SIG-M5 (cell line): ENCODE measurements at regions not wholly inside any gene's neighbourhood (a gene's known extent, or its start where the extent isn't known, plus 50 kb on each side); places are given as distances from the start of the nearest gene placed in this dataset.
"Not testable (repeated sequence)": the region's sequence is repeated elsewhere in the genome, so short reads cannot be mapped to it uniquely, and the experiment has no call there.

Experiments
- DNase-seq: peaks from one replicate; lab custom pipeline; 2025; lab: John Stamatoyannopoulos, UW

DNA sequence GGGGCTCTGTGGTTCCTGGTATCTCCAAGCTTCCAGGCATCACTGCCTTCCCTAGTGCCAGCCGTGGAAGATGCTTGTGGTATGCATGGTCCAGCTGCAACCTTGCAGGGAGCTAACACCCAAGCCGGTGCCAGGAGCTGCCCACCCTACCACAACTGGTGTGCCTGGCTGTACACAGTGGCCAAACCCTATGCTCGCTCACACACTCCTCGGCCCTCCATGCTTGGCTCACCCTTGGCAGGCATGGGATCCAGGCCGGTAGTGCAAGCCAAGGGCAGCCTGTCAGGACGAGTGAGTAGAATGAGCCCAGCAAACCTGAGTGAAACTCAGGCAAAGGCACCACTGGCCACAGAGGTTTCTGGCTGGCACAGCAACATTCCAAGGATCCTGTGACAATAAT is 1676.0 kb downstream of the SLITRK1 start:
- no peak for DNase-seq

DNA sequence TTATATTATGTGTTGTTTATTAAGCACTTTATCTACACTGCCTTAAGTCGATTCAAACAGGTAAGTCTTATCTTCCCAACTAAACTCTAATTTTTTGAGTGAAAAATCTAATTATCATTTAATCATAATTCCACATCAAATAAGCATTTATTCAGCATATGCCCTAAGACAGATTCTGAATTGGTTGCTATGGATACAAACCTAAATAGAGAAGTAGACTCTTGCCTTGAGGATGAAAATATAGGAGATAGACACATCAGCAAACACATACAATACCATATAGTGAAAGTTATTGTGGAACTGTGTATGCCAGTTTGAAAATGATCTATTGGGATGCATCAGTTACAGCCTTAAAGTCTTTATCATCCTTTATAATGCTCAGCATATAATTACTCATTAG is 1679.9 kb downstream of the SLITRK1 start:
- DNase-seq: no peak

DNA sequence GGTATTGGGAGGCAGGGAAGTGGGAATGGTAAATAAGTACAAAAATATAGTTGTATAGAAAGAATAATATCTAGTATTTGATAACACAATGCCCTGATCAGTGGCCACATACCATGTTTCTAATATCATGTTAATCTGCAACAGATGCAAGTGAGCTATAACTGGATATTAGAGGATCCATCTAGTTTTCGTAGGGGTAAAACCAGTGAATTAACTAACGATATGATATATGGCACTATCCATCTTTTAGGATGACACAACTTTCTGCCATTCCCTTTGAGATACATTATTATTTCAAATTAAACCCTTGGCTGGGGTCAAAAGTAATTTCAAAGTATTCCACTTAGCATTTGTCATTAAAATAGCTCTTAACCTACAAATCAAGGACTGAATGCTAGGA is 1686.2 kb downstream of the SLITRK1 start:
- DNase-seq: no peak

DNA sequence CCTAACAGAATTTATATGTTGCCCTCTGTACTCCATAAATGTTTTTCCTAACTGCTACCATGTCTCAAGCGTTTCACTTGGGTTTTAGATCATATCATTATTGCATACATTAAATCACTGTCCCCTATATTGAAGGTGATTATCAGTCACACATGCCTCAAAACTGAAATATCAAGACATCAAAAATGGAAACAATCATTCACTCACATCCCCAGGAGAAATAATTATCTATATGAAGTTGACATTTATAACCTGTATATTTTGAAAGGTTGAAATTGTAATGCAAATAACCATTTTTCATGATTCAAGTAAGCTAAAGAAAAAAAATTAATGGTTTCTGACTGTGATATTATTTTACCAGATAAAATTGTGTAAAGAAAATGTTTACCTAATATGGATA is 1695.0 kb downstream of the SLITRK1 start:
- no peak for DNase-seq

DNA sequence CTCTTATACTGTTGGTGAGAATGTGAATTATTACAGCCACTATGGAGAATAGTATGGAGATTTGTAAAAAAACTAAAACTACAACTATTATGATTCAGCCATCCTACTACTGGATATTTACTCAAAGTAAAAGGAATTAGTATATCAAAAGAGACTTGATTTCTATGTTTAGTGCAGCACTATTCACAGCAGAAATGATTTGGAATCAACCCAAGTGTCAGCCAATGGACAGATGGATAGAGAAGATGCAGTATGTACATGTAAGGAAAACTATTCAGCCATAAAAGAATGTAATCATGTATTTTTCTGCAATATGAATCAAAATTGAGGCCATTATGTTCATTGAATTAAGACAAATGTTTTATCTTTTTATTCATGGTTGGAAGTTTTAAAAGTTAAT is 1705.5 kb downstream of the SLITRK1 start:
- no peak for DNase-seq

DNA sequence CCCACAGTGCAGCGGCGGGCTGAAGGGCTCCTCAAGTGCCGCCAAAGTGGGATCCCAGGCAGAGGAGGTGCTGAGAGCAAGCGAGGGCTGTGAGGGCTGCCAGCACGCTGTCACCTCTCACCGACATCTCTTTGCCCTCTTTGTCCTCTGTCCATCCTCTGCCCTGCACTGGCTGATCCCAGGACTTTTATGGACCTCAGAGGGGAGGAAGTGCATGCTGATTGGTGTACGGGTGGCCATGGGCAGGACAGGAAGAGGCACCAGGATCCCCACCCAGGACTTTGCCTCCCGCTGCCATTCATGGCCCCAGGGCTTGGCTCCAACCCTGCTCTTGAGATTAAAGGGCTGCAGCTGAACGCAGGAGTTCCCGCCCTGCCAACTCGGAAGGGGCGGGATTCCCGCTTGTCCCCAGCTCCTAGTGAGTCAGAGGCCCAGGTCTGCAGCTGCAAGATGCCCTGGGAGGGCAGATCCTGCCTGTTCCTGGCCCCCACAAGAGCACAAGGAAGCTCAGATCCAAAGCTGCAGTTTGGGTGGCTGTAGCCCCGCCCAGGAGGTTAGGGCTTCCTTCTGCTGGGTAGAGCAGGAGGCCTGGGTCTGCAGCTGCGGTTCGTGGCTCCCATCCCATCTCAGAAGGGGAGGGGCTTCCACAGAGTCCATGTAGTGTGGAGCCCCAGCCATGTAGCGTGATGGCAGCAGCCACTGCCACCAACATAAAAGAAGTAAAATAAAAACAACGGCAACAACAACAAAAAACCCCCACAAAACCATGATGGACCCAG is 1716.7 kb downstream of the SLITRK1 start:
- no peak for DNase-seq

DNA sequence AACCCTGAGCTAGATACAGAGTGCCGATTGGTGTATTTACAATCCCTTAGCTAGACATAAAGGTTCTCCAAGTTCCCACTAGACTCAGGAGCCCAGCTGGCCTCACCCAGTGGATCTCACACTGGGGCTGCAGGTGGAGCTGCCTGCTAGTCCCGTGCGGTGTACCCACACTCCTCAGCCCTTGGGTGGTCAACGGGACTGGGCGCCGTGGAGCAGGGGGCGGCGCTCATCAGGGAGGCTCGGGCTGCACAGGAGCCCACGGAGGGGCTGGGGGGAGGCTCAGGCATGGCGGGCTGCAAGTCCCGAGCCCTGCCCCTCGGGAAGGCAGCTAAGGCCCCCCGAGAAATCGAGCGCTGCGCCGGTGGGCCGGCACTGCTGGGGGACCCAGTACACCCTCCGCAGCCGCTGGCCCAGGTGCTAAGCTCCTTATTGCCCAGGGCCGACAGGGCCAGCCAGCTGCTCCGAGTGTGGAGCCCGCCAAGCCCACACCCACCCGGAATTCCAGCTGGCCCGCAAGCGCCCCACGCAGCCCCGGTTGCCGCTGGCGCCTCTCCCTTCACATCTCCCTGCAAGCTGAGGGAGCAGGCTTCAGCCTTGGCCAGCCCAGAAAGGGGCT is 1717.4 kb downstream of the SLITRK1 start:
- not testable (repeated sequence) for DNase-seq

DNA sequence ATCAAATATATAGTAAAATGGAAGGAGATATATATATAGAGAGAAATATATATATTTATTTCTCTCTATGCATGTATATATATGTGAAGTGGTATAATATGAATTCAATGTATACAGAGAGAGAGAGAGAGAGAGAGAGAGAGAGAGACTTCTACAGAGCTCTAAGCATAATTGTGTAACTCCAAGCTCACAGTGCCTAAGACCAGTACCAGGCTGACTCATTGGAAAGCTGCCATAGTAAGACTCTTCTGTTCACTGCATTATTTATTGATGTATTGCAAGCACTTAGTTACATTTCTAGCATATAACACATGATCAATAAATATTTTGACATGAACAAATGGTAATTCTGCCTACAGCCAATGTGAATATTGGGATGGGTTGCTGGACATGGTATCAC is 1734.7 kb downstream of the SLITRK1 start:
- no peak for DNase-seq

DNA sequence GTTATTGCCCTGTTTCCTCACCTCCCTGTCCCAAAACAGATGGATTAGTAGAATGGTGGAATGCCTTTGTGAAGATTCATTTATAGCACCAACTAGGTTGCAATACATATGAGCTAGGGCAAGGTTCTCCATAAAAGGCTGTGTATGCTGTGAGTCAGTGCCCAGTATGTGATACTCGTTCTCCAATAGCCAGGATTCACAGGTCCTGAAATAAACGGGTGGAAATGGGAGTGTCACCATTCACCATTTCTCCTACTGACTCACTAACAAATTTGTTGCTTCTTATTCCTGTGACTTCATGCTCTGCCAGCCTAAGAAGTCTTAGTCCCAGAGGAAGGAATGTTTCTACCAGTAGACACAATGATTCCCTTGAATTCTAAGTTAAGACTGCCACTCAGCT is 1745.4 kb downstream of the SLITRK1 start:
- no peak for DNase-seq

DNA sequence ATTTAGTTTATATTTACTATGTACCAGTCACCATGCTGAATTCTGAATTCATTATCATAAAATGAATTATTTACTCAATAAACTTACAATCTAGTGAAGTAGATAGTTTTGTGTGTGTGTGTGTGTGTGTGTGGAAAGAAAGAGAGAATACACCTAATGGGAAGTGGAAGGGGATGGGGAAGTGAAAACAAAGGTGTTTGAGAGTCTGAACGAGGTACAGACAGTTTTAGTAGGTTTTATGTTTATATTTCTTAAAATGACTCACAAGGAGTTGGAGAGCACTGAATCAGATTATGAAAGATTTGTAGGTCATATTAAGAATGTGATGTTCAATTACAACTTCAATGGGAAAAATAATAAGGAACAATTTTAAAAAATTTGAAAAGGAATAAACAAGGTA is 1753.0 kb downstream of the SLITRK1 start:
- DNase-seq: no peak

DNA sequence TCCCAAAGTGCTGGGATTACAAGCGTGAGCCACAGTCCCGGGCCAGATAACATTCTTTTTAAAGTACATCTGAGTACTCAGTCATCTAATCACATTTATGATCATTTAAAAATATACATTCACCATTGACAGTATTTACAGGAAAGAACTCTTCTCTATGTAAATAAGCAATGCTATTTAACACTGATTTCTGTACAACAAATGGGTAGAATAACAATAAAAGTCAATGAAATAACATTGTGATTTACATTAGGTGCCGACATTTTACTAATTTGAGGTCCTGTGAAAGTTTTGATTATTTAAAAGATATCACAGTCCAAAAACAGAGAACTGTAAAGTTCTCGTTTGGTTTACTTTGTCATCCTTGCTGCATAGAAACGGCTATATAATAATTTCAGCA is 1763.7 kb downstream of the SLITRK1 start:
- no peak for DNase-seq

DNA sequence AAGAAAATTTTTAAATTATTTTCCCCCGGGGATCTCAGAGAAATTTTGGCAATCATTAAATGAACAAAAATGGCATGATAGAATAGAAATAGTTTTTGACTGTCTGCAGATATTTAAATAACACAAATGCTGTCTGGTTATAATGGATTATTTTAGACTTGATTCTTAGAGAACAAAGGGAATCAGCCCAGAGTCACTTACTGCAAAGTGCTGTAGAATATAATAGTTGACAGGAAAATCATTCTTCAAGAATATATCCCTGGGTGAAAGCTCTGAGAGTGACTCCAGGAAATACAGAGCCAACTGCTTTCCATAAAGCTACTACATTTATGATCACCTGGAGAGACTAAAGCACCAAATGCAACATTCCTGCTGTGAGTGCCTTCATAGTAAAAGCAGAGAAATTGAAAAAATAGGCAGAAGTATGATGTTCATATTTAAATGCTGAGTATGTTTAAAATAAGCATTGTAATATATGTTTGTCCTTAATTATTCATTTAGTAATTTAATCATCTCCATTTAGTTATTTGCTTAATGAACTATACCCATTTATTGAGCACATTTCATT is 1765.8 kb downstream of the SLITRK1 start:
- no peak for DNase-seq

DNA sequence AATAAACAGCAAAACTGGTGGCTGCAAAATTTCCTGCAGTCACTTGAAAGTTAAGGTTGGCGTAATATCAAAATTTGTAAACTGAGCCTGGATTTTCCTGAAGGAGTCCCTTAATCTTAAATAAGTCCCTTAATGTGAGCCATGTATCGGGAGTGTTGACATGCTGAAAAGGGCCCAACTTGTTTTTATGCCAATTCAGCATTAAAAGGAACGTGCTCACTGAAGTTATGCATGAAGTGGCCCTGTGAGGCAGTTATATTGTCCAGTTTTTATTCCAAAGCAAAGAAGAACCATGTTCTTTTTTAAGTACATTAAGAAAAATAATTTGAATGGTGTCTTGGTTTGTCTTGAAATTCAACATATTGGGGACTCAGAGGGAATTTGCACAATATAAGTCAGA is 1766.9 kb downstream of the SLITRK1 start:
- DNase-seq: no peak

DNA sequence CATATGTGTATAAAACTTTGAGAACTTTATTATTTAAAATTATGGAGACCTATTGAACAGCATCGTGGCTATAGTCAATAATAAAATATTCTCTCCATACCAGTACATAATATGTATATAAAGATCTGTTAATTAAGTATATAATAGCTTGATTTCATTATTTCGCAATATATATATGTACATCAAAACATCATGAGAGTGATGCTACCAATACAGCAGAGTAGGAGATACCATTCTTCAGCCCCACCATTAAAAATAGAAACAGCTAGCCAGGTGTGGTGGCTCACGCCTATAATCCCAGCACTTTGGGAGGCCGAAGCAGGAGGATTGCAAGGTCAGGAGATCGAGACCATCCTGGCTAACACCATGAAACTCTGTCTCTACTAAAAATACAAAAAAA is 1755.3 kb upstream of the SPRY2 start:
- DNase-seq: no peak

DNA sequence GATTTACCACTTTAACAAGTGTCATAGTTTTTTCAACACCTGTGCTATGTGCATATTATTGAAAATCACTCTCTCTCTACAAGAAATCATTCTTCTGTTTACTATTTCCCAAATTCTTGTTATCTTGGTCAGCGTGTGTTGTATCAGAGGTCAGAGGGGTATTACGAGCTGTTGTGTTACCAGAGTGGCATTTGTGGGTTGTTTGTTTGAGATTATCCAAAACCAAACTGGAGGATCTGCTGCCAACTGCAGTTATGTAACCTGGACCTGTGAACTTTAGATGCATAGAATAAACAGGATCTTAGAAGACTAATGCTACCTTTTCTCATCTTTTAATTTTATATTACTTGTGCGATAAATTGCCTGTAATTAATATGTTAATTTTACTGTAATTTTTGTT is 1751.4 kb upstream of the SPRY2 start:
- DNase-seq: no peak

DNA sequence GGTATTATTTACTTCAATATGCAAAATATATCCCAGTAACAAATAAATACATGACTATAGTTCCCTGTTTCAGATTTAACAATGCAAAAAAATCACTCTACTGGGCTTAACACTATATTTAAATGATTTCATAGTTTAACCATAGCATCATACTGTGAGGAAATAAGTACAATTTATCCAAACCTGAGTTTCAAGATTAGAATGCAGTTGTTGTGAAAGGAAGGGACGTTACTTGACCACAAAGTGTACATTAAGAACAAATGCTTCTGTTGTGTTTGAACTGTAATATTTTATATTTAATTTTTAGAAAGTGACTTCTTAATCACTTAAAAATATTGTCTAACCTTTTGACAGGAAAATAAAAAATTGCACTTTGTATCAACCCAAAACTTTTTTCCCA is 1747.9 kb upstream of the SPRY2 start:
- no peak for DNase-seq

DNA sequence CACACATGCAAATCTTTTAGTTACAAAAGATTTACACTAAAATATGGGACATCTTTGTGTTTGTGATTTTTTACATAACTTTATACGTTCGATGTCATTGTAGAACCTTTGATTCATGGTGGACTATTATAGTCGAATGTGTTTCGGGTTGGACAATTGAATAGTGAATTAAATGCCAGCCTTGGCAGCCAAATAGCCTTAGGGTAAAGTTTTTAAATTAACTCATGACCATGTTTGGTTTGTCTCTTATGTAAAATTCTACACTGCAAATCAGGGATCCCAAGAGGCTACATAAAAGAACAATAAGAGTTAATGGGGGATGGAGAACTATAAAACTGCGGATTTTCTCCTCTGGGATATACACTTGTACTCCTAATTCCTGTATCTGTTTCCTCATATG is 1735.6 kb upstream of the SPRY2 start:
- no peak for DNase-seq

DNA sequence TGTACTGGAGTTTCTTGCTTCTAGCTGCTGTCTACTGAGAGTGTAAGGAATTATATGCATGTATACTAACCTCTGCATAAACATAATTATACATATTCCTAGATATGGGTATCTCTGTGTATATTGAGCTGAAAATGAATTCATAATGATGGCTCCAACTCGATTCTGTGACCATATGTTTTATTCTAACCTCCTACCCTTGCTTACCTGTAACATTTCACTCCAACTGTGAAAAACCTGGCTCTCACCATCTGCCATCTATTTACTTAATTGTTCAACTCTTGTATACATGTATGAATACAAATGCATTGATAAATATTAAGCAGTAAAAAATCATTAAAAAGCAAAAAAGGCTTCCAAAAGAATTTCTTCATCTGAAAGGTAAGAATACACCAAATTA is 1729.5 kb upstream of the SPRY2 start:
- DNase-seq: no peak

DNA sequence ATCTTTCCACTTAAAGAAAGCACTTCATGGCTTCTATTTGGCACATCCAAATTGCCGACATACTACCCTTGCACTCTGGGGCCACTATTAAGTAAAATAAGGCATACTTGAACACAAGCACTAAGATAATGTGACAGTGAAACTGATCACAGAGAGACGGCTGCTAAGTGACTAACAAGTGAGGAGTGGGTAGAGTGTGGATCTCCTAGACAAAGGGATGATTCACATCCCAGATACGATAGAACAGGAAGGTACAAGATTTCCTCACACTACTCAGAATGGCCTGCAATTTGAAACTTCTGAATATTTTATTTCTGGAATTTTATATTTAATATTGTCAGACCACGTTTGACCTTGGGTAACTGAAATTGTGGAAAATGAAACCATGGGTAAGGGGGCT is 1721.8 kb upstream of the SPRY2 start:
- DNase-seq: no peak

DNA sequence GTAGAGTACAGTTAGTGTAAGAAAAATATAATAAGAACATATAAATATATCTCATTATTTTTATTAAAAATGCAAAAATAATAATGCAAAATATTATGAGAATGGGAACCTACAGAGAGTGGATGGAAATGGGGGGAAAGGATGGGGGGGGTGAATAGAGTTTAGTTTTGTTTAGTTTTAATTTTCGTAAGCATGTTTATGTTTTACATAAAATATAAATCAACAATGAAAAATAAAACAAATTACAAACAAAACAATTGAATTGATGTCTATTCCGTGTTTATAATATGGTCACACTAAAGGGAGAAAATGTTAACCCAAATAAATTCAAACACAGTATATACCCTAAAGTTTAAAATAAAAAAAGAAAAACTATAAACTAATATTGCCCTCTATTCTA is 1717.4 kb upstream of the SPRY2 start:
- DNase-seq: no peak

DNA sequence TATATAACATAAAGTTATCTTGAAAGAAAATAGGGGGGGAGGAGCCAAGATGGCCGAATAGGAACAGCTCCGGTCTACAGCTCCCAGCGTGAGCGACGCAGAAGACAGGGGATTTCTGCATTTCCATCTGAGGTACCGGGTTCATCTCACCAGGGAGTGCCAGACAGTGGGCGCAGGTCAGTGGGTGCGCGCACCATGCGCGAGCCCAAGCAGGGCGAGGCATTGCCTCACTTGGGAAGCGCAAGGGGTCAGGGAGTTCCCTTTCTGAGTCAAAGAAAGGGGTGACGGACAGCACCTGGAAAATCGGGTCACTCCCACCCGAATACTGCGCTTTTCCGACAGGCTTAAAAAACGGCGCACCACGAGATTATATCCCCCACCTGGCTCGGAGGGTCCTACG is 1704.4 kb upstream of the SPRY2 start:
- not testable (repeated sequence) for DNase-seq

DNA sequence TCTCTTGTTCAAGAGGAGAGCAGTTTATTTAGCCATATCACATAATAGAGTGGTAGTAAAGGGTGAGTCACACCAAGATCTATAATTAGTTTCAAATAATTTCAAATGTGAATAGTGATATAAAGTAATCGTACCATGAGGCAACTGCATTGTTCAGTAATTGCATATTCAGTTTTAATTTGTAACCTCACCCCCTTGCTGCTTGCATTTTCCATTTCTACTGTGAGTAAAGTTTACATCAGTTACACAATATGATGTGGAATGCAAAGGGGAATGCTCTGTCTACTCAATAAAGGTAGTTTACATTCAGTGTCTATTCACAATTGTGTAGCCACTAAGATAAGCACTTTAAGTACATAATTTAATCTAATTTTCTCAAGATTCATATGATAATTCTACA is 1695.7 kb upstream of the SPRY2 start:
- no peak for DNase-seq

DNA sequence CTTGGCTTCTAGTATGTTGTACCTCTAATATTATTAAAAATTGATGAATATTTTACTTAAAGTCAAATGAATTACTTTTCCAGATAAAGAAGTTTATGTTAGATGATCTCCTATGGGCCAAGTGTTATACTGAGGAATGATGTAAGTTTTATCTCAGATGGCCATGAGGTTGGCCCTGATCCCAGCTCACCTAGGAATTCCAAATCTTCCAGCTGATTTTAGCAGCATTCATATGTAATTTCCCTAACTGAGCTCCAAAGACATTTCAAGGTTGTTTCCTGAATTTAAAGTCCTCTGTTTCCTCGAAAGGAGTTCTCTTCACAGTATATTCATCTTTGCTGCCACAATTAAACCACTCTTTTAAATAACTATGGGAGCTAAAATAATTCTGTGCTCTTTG is 1670.4 kb upstream of the SPRY2 start:
- no peak for DNase-seq

DNA sequence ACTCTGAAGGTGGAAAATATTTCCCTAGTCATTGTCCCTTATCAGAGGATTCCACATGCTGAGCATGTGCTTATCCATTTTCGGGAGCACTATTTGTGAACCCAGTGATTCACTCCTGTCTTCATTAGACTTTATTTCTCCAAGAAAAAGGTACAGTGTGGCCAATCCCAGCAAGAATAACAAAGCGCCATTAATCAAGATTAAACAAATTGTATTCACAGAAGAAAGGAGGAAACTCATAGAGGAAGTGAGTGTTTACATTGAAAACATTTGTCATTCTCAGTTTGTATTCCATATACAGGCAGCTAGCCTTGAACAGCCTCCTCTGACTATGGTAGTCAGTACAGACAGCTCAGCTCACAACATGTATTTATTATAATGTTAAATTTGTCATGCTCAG is 1669.9 kb upstream of the SPRY2 start:
- DNase-seq: no peak
